OCI-M1 (cell line): ENCODE measurements at regions not wholly inside any gene's neighbourhood (a gene's known extent, or its start where the extent isn't known, plus 50 kb on each side); places are given as distances from the start of the nearest gene placed in this dataset.

Experiments used
- DNase-seq: peaks from one replicate; lab custom pipeline; 2025; lab: John Stamatoyannopoulos, UW

DNA sequence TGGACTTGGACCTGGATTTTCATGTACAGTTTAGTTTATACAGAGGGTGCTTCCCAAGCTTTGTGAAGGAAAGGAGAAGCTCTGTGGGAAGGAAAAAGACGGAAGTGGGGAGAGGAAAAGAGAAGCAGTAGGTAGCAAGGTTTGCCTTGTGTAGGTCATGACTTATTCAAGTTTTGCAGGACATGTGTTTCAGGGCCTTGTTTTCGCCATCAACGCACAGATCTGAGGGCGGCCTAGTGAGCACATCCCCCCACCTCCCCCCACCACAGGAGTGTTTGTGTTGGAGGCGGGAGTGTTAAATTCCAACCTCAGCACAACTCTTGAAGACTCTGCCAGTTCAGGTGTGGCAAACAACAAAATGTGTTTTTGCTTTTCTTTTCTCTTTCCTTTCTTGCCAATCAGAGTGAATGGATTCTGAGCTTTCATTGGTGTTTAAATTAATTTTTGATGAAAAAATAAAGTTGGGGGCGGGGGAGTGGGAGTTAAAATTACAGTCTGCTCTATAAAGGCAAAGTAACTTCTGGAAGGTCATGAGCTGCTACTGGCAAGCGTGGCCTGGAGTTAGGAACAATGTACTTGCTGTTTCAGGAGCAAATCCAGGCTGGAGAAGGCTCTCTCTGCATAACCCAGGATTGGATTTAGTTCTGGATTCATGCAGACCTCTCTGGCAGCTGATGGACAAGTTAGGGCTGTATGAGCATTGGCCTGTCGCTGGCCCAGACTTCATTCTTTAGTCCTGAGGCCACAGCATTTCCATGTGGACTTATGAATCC is 338.5 kb downstream of the CD83 start:
- no peak for DNase-seq

DNA sequence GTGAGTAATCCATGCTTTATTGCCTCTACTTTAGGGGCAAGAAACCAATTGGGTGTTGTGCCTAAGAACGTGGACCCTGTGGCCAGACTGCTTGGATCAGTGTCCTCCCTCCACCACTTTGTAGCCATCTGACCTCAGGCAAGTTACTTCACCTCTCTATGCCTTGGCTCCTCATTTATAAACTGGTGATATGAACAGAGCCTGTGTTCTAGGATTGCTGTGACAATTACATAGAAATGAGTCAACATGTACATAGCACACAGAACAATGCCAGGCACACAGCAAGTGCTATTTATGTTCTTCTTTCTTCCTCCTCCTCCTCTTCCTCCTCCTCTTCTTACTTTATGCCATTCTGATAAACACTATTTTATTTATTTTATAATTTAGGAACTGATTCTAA is 339.4 kb downstream of the CD83 start:
- DNase-seq: no peak

DNA sequence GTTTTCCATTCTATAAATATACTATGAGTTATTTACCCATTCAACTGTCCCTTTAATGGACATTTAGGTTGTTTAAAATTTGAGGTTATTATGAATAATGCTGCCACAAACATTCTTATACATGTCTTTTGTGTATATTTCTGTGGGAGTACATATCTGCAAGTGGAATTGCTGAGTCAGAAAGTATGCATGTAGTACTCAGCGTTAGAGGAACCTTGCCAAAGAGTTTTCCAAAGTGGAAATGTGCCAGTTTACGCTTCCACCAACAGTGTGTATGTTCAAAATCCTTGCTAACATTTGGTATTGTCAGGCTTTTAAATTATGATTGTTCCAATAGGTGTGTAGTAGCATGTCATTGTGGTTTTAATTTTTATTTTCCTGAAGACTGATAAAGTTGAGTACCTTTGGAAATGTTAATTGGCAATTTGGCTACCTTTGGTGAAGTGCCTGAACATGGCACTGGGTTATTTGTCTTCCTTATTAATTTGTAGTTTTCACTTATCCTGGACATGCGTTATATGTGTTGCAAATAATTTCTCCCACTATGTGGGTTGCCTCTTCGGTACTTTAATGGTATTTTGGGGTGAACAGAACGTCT is 341.2 kb downstream of the CD83 start:
- DNase-seq: peak; percentile 49

DNA sequence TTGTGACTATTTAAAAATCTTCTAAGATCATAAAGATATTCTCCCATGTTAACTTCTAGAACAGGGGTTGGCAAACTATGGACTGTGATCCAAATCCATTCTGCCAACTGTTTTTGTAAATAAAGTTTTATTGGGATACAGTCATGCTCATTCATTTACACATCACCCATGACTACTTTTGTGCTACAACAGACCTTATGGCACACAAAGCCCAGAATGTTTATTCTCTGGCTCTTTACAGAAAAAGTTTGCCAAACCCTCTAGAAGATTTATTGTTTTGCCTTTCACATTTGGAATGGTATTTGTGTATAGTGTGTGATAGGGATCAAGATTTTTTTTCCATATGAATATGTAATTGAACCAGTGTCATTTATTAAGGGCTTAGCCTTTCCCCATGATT is 341.7 kb downstream of the CD83 start:
- no peak for DNase-seq

DNA sequence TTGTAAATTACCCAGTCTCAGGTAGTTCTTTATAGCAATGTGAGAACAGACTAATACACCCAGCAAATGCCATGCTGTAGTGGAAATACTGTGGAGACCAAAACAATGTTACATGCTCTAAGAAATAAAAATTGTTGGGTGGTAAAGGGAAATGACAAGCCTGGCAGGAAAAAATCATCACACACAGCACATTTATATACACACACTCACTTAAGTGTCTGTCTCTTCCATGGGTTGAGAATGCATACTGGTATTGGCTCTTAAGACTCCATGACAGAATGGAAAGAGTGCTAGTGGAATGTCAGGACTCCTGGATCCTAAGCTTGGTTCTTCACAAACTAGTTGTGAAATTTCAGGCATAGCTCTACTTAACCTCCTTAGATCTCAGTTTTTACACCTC is 343.0 kb downstream of the CD83 start:
- no peak for DNase-seq

DNA sequence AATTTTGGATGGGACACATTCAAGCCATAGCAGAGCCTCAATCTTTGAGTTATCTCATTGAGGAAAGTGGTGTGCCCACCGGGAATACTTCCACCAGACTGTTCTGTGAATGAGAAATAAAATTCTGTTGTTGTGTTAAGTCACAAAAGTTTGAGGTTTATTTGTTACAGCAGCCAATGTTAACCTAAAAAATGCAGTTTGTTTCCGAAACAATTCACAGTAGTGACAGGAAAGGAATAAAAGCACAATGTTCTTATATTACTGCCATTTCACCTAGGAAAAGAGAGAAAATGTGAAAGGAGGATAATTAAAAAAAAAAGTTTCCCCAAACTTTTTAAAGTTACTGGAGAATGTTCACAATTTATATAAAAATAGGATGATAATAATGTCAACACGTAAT is 344.6 kb downstream of the CD83 start:
- no peak for DNase-seq

DNA sequence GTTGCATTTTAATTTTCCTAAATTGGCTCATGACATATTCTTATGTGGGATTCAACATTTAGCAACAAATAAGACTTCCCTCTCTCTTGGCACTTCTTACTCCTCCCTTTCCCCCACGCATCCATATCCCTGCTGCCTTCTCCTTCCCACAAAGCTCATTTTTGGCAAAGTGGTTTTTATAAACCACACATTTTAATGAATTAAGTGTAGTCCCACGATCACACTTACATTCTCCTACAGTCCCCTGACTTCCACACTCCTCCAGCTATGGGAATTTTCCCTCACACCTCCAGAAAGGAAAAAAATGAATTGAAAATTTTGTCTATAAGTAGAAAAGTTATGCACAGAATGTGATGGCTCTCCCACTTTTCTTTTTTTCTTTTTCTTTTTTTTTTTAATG is 345.0 kb downstream of the CD83 start:
- DNase-seq: no peak

DNA sequence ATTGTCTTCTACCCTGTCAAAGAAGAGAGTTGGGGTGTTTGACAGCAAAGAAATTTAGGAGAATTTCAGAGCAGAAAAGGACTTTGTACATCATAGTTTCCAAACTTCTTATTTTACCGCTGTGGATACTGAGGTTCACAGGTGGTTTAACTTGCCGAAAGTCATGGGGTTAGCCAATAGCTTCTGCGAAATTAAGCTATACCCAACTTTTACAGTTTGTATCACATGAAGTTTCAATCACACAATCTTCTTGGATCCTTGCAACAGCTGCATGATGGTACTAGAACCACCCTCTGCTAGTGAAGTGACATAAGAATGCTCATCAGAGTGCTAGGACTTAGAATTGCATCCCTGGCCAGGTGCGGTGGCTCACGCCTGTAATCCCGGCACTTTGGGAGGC is 345.5 kb downstream of the CD83 start:
- no peak for DNase-seq

DNA sequence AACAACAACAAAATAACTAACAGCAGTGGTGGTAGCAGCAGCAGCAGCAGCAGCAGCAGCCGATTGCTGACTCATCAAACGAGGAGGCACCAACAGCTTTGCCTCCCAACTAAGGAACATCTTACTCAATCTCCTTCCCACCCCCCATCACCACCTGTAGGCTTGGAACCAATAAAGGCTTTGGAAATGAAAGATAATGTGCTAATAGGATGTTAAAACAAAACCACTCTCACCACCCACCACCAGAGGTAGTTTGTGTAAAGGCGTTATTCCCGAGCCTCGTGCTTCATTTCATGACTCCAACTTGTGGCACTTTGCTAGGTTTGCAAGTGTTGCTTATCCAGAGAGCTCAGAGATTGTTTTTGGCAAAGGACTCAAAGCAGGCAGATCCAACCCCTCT is 346.5 kb downstream of the CD83 start:
- DNase-seq: peak; percentile 45

DNA sequence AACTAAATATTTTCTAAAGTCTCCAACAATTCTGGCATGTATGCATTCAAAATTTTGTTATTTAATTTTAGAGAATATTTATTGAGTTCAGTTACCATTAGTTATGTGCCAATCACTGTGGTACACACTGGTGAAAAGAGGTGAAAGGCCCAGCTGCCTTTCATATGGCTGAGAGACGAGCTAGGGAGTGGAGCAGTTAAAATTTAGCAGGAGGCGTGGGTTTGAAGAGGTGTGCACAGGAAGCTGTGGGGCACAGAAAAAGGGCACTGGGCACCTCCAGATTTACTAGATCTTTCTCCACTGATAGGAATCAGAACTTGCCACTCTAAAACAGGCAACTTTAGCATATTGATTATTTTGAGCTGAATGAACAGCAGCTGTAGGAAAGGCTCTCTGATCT is 347.1 kb downstream of the CD83 start:
- DNase-seq: no peak

DNA sequence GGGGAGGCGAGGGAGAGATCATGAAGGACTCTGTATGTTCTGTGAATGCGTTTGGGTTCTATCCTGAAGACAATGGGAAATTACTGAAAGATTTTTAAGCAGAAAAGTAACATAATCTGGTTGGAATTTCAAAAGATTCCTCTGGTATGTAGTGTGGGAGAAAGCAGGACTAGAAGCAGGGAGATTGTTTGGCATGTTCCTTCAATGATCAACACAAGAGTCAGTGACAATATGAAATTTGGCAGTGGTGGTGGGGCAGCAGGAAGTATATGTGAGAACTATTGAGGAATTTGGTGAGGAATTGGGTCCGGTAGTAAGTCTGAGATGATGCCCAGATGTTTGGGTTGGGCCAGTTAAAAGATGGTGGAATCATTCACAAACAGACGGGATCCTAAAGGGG is 348.7 kb downstream of the CD83 start:
- no peak for DNase-seq

DNA sequence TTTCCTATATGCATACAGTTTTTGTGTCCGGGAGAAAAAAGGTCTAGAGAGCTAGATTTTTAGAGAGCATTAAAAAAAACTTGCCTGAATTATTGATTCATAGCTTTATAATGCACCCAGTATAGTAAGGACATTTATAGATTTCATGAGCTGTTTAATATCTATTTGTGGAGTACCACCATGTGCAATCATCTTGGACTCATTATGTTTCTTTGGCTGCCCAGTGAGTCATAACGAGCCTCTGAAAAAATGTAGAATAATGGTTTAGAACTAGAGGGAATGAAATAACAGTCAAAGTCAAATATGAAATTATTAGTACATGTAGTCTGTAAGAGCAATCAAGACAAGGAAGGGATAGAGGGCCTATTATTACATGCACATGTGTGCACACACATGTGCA is 350.0 kb downstream of the CD83 start:
- DNase-seq: no peak

DNA sequence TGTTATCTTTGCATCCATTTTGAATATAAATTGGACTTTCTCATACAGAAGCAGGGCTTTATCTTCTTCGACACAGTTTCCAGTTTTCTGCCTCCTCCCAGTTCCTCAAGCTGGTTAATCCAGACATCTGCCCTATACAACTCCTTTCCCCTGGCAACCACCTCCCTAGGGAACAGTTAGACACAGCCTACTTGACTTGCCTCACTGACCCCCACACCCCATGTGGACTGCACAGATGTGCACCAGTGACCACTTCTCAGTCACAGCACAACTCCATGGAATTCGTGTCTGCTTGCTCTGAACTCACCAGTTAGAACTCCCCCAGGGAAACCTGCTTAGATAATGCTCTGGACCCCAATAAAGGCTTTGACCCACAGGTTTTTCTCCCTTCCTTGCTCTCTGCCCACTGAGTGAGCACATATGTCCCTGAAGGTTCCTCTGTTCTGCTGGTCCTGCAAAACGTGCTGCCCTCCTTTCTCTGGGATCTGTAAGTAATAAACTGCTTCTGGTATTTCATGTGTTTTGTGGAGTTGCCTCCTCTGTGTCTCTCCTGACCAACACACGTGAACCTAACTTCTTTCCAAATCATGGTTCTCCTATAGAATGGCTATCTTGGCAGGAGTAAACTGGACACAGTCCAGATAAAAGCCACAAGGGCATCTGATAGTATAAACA is 351.2 kb downstream of the CD83 start:
- no peak for DNase-seq

DNA sequence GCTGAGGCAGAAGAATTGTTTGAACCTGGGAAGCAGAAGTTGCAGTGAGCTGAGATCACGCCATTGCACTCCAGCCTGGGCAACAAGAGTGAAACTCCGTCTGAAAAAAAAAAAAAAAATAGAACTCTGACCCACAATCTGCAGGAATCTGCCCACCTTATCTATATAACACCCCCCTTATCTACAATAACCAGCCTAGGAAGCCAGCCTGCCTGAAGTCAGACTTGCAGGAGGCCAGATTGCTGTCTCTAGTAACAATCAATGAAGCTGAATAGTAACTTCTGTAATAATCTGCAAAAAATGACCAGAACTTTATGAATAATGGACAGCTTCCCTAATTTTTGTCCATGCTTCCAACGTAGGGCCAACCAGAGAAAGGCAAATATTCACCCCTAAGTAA is 352.5 kb downstream of the CD83 start:
- no peak for DNase-seq

DNA sequence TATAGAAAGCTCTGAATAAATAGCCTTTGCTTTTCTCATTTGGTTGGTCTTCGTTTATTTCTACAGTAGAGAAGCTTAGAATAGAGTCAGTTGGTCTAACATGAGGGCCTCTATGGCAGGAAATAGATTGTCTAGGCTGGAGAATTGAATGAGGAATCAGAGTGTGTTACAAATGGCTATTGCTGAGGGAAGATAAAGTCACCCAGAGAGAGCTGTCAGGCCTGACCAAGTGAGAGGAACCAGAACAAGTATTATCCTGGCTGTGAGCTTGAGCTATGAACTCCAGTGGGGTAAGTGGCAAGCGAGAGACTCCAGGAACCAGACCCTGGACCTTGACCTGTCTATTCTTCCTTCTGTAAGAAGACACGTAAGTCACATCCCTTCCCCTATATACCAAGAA is 353.1 kb downstream of the CD83 start:
- DNase-seq: peak; percentile 15

DNA sequence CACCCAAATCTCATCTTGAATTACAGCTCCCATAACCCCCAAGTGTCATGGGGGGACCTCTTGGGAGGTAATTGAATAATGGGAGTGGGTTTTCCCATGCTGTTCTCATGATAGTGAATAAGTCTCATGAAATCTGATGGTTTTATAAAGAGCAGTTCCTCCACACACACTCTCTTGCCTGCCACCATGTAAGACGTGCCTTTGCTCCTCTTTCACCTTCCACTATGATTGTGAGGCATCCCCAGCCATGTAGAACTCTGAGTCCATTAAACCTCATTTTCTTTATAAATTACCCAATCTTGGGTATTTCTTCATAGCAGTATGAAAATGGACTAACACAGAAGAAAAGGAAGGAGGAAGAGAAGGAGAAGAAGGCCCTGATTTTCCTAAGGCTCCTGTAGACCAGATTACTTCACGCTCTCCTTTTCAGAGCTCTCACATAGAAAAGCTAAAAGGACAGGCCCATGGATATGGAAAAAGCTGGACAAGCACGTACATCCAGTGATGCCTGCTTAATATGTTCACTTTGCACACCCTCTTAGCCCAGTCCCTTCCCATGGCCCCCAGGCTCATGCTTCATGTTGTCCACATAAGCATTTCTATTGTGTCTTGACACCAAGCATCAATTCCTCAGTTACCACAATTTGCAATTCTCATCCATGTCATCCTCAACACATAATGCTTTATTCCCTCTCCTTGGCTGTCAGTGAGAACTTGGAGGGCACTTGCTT is 354.8 kb downstream of the CD83 start:
- DNase-seq: no peak

DNA sequence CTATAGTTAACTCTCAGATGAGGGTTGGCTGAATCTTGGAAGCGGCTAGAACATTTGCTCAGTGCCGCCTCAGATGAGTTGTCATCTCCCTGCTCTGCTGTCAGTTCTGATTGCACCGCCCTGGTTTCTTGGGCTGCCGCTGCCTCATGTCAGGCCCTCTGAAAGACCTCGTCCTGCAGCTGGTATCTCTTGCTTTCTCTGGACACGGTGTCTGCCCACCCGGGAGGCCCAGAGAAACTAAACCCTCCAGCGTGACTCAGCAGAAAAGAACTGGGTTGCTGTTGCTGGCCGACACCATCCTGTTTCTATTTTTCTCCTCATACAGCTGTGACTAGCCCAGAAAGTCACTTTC is 355.4 kb downstream of the CD83 start:
- no peak for DNase-seq

DNA sequence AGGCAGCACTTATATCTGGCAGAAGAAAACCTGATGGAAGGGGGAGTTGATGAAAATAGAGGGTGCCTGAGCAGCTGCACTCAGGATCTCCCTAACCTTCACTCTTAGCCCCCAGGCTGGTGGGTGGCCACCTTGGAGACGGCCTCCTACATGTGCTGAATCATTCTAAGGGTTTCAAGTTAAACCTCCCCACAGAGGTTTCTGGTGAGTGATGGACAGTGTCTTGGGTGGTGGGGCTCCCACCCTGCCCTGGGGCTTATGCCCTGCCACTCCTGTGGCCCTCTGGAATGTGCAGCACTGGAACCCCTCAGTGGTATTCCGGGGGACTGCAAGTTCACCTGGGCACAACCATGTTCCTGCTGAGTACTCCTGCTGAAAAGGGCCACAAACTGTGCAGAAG is 357.2 kb downstream of the CD83 start:
- no peak for DNase-seq

DNA sequence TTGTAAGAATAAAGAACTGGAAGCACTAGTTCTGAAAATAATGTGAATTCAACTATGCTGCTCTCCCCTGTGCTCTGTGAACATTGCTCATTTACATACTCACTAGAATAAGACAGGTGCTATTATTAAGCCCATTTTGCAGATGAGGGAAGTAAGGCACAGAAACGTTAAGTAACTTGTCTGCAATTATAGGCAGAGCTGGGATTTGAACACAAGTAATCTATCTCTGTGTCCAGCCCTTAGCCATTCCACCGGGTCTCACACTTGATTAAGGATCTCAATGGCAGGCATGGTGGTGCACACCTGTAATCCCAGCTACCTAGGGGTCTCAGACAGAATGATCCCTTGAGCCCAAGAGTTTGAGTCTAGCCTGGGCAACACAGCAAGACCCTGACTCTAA is 357.7 kb downstream of the CD83 start:
- no peak for DNase-seq

DNA sequence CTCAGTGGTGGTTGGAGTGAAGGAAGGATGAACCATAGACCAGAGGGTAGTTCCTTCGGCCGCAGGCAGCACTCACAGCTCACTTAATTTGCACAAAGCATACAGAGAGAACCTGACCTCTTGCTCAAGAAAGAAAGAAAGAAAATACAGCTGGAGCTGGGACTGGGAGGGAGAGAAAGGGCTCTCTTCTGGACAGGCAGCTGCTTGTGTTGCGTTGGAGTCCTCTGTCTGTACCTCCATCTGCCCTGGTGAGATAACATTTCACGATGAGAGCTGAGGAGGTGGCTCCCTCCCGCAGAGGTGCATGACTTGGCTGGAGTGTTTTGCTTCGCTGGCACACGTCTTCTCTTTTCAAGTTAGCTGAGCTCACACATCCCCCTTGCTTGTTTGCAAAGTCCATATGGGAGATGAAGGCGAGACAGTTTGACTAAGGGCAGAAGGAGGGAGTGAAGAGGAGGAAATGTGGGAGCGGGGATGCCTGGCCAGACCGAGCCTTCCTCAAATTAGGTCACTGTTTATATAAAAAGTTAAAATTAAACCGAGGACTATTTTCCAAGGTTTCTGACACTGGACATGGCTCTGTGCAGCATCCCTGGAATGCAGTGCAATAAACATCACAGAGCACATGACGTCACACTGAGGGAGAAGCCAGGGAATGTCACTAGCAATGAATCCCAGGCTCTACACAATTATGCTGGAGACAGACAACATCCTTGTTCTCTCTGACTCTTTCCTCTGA is 359.4 kb downstream of the CD83 start:
- DNase-seq: peak; percentile 95

DNA sequence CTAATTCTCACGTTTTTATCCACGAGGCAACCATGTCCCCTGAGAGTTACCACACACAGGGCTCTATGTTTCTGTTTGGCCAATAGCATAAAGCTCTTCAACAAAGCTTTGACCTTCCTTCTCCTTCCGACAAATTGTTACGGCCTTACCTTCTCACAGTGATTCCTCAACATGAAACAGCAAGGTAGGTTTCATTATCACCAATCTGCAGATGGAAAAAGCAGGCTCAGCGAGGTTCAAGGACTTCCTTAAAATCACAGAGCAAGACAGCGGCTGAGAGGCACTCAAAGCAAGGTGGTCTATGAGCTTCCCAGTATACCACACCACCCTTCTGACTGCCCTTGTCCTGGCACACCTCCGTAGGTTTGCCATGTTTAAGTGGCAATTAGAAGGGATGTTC is 360.0 kb downstream of the CD83 start:
- DNase-seq: no peak
